K562 (cell line): ENCODE measurements at regions not wholly inside any gene's neighbourhood (a gene's known extent, or its start where the extent isn't known, plus 50 kb on each side); places are given as distances from the start of the nearest gene placed in this dataset.

Source experiments
- ATAC-seq: fragments of 200-7000 bp; cut with Tn5 transposase; 3 replicates; pipeline ENCODE4 v1.9.1; 2020; ENCODE audit warnings: moderate library complexity
- BruUV-seq: library from RNA; stranded (reverse); fragments of 400-500 nt; replicated peaks from 2 replicates; lab custom pipeline; 2021; lab: Mats Ljungman, UMichigan
- CTCF ChIA-PET: fragments of 300-600 bp; formaldehyde crosslinking; extraction: SDS; loops from one replicate; lab custom pipeline; 2021; ENCODE audit warnings: low intra/inter-chr PET ratio; lab: Yijun Ruan, JAX
- POLR2A ChIA-PET: fragments of 300-600, 350-650 bp; sonication (Branson Sonifier 250); formaldehyde crosslinking; extraction: SDS; loops from one replicate; lab custom pipeline; 2021; ENCODE audit warnings: antibody characterized with exemption, inconsistent platforms; lab: Yijun Ruan, JAX
- DNase-seq, 4 experiments: peaks; one replicate each; pipeline versions ENCODE4 v3.0.0 to v3.0.0-alpha.2; 2011 to 2018; ENCODE audit warnings: low spot score in 3 of 4, mixed read lengths in 3 of 4; ENCODE audit errors: extremely low read depth in 1 of 4
- FAIRE-seq: peaks from 2 replicates; lab custom pipeline; 2011; peaks lifted over from hg19 to GRCh38; lab: Jason Lieb, UNC
- H2AFZ ChIP-seq: 2 replicates; pipeline ENCODE4 v1.6.0; 2011; ENCODE audit warnings: low read depth, low read length, control low read depth, inconsistent platforms
- H3K27ac ChIP-seq: fragments of 200-600 bp; 3 replicates; pipeline ENCODE4 v1.8.0; 2011; ENCODE audit warnings: low read depth, mild to moderate bottlenecking, control low read depth, inconsistent platforms, low read length, moderate library complexity, mixed read lengths; ENCODE audit errors: extremely low read depth
- H3K27me3 ChIP-seq, 2 experiments: fragments of 300-600 bp in 1 of 2; 2 replicates in 1 of 2; 3 replicates in 1 of 2; pipeline versions ENCODE4 v1.6.0 to v1.8.0; 2011; ENCODE audit warnings: inconsistent platforms in 2 of 2, low read length in 2 of 2, mild to moderate bottlenecking in 1 of 2, mixed read lengths in 1 of 2, moderate library complexity in 1 of 2; ENCODE audit not compliant: control insufficient read depth in 2 of 2, insufficient read depth in 2 of 2
- H3K36me3 ChIP-seq: fragments of 300-600 bp; 3 replicates; pipeline ENCODE4 v1.8.0; 2011; ENCODE audit warnings: mild to moderate bottlenecking, low read length, inconsistent platforms; ENCODE audit not compliant: control insufficient read depth, insufficient read depth
- H3K4me1 ChIP-seq, 2 experiments: fragments of 200-600 bp in 1 of 2; replicated peaks in 1 of 2; 2 replicates in 1 of 2; 3 replicates in 1 of 2; pipeline versions ENCODE4 v1.5.1 to v1.8.0; 2011; ENCODE audit warnings: inconsistent platforms in 2 of 2, low read length in 2 of 2, mild to moderate bottlenecking in 1 of 2, mixed read lengths in 1 of 2, moderate library complexity in 1 of 2; ENCODE audit not compliant: control insufficient read depth in 2 of 2, insufficient read depth in 2 of 2
- H3K4me2 ChIP-seq: 2 replicates; pipeline ENCODE4 v1.6.1; 2011; ENCODE audit warnings: low read length, control low read depth, inconsistent platforms, mixed read lengths; ENCODE audit not compliant: insufficient read depth
- H3K4me3 ChIP-seq: fragments of 200-600 bp; sonication (generic), shearing (Covaris generic); 2 replicates; pipeline ENCODE4 v1.5.1; 2016; ENCODE audit warnings: control low read depth, inconsistent platforms
- H3K79me2 ChIP-seq: fragments of 200-600 bp; 3 replicates; pipeline ENCODE4 v1.8.0; 2011; ENCODE audit warnings: low read length, inconsistent platforms; ENCODE audit not compliant: control insufficient read depth, insufficient read depth
- H3K9ac ChIP-seq, 2 experiments: 2 replicates each; pipeline versions ENCODE4 v1.6.0 to v1.6.1; 2011; ENCODE audit warnings: low read depth in 2 of 2, low read length in 2 of 2, control low read depth in 1 of 2, inconsistent platforms in 1 of 2, mild to moderate bottlenecking in 1 of 2, mixed read lengths in 1 of 2; ENCODE audit not compliant: insufficient read depth in 1 of 2
- H3K9me1 ChIP-seq: one replicate; pipeline ENCODE4 v1.6.0; 2011; ENCODE audit warnings: inconsistent platforms, mild to moderate bottlenecking, low read length, moderate library complexity; ENCODE audit not compliant: control insufficient read depth, insufficient read depth
- H3K9me3 ChIP-seq: replicated peaks from 2 replicates; pipeline ENCODE4 v1.5.1; 2011; ENCODE audit warnings: low read depth, low read length, inconsistent platforms; ENCODE audit not compliant: control insufficient read depth, insufficient read depth
- H4K20me1 ChIP-seq: replicated peaks from 2 replicates; pipeline ENCODE4 v1.6.1; 2011; ENCODE audit warnings: low read length, inconsistent platforms, mixed read lengths; ENCODE audit not compliant: control insufficient read depth, insufficient read depth
- BRD9 ChIP-seq: fragments of 450-650 bp; IDR thresholded peaks from 2 replicates; pipeline ENCODE4 v1.6.1; 2018; ENCODE audit warnings: low read depth; ENCODE audit not compliant: partially characterized antibody
- E2F4 ChIP-seq: sonication (generic); formaldehyde crosslinking; IDR thresholded peaks from 2 replicates; pipeline ENCODE4 v1.8.0; 2022; ENCODE audit warnings: mild to moderate bottlenecking, low read depth, missing genetic modification reagents
- FOS ChIP-seq: IDR thresholded peaks from 3 replicates; pipeline ENCODE4 v1.6.1; 2011; ENCODE audit not compliant: insufficient read length; ENCODE audit errors: extremely low read depth
- IRF9 ChIP-seq: fragments of 450-650 bp; IDR thresholded peaks from 2 replicates; pipeline ENCODE4 v1.6.1; 2016; ENCODE audit warnings: missing biosample characterization, missing genetic modification characterization
- PML ChIP-seq: IDR thresholded peaks from 2 replicates; pipeline ENCODE4 v1.6.1; 2012; ENCODE audit warnings: low read length, inconsistent platforms
- SMARCA5 ChIP-seq: fragments of 450-650 bp; IDR thresholded peaks from 2 replicates; pipeline ENCODE4 v1.6.1; 2016
- TBL1XR1 ChIP-seq, 2 experiments: IDR thresholded peaks; 2 replicates each; pipeline ENCODE4 v1.6.1; 2012; ENCODE audit warnings: improper control_type of control experiment in 2 of 2, low read length in 2 of 2, mild to moderate bottlenecking in 1 of 2
- TBP ChIP-seq: optimal IDR thresholded peaks from 2 replicates; pipeline ENCODE3; 2011; ENCODE audit warnings: low read depth, low read length, improper control_type of control experiment
- TSHZ1 ChIP-seq: fragments of 250-450 bp; sonication (Bioruptor Pico); IDR thresholded peaks from 2 replicates; pipeline ENCODE4 v1.4.0; 2020; ENCODE audit warnings: mild to moderate bottlenecking, moderate library complexity
- ZNF280A ChIP-seq: fragments of 450-650 bp; IDR thresholded peaks from 2 replicates; pipeline ENCODE4 v1.6.1; 2018; ENCODE audit warnings: mild to moderate bottlenecking, low read depth; ENCODE audit not compliant: partially characterized antibody
- ZNF584 ChIP-seq: fragments of 200-800 bp; sonication (Bioruptor generic); IDR thresholded peaks from 2 replicates; pipeline ENCODE4 v1.6.1; 2016; ENCODE audit warnings: low read depth, mild to moderate bottlenecking, missing genetic modification characterization, missing compliant biosample characterization
- ZNF79 ChIP-seq: fragments of 250-450 bp; sonication (Bioruptor Pico); IDR thresholded peaks from 2 replicates; pipeline ENCODE4 v1.4.0; 2020; ENCODE audit warnings: low read depth, mild to moderate bottlenecking, moderate library complexity
- WGBS: fragments of 100-300 bp; shearing (Covaris generic); methylation state at CpG from one replicate; pipeline ENCODE4 v1.1.6; 2016; ENCODE audit warnings: low coverage, mixed read lengths; ENCODE audit not compliant: insufficient coverage; ENCODE audit errors: missing lambda C conversion rate; 5-methylcytosine and 5-hydroxymethylcytosine counted together
- in situ Hi-C: fragments of 300-500 bp; cut with MboI; formaldehyde crosslinking; loops from 4 replicates; pipeline ENCODE4 v1.15.0; 2018; ENCODE audit warnings: inconsistent platforms, mixed read lengths
- intact Hi-C: fragments of 100-400 bp; cut with micrococcal nuclease; formaldehyde crosslinking; loops from 2 replicates; pipeline ENCODE4 v1.14.2; 2022

- ATAC-seq (no peak), FAIRE-seq (no peak), DNase-seq (no peak)
- CTCF ChIA-PET = no interaction called here
- Histone ChIP-seq H3K9ac (no peak overlapping the region), H3K9me3 (no peaks in the 10 kb centered on the region), H3K4me2 (no peak overlapping the region), H3K4me1 (no peaks in the 10 kb centered on the region; a peak in 1 of 5 replicates), H3K27me3 (peaks cover 0 to 9% of the 10 kb centered on the region in 2 experiments; a peak in 1 of 5 replicates), H4K20me1 (no peaks in the 10 kb centered on the region; the same call in 1 of the 2 replicates), H3K79me2 (no peaks in the 10 kb centered on the region), H3K27ac (no peak overlapping the region), H2AFZ (no peak overlapping the region), H3K9me1 (no peaks in the 10 kb centered on the region), H3K4me3 (no peak overlapping the region), H3K36me3 (no peaks in the 10 kb centered on the region)
- WGBS = 0% methylated on average over 5 of the region's 5 CpGs
- no TSS peak for BruUV-seq
- intact Hi-C loops = loop anchor here (5.0 to 10.0 kb wide), 2 partner anchors 268 to 405 kb away; no protein-coding TSS in a partner anchor
- POLR2A ChIA-PET = interaction anchor here (0.6 kb wide), 1 partner anchor 165 kb away, joined by 4 read pairs; no protein-coding TSS in a partner anchor
- in situ Hi-C loops = no loop called here
- no peak for TF ChIP-seq FOS
- no peak for TF ChIP-seq SMARCA5
- no peak for TF ChIP-seq TBP
- TF ChIP-seq BRD9 = no peak
- TF ChIP-seq PML = no peak
- TF ChIP-seq ZNF584 (CRISPR knock-in tag) = no peak
- no peak for TF ChIP-seq IRF9 (tag)
- TF ChIP-seq TSHZ1 (CRISPR knock-in tag) = no peak
- no peak for TF ChIP-seq TBL1XR1 (IDR thresholded peaks at IDR 0.05; ENCODE audit: low read length in 2 of 2)
- no peak for TF ChIP-seq E2F4 (CRISPR knock-in tag)
- no peak for TF ChIP-seq ZNF79
- TF ChIP-seq ZNF280A = no peak
Measured at GRCh38 chr2:234139755-234140154, 89.3 kb downstream of the SPP2 start.
